Loucy (cell line): ENCODE measurements at regions not wholly inside any gene's neighbourhood (a gene's known extent, or its start where the extent isn't known, plus 50 kb on each side); places are given as distances from the start of the nearest gene placed in this dataset.

ENCODE experiments used
- EZH2phosphoT487 ChIP-seq: fragments of 200-600 bp; IDR thresholded peaks from 2 replicates; pipeline ENCODE4 v1.6.1; 2018; ENCODE audit warnings: antibody characterized with exemption, mild to moderate bottlenecking, moderate library complexity, borderline replicate concordance
- TF ChIP-seq, protein P1 (sequence below): fragments of 200-600 bp; sonication (generic); conservative IDR thresholded peaks from 2 replicates; pipeline ENCODE4 v1.5.1; 2014; ENCODE audit warnings: mild to moderate bottlenecking, antibody characterized with exemption, low read length

GRCh38 chr3:90010341-90010740 is 902.9 kb downstream of the EPHA3 start:
- TF ChIP-seq, protein P1, sequence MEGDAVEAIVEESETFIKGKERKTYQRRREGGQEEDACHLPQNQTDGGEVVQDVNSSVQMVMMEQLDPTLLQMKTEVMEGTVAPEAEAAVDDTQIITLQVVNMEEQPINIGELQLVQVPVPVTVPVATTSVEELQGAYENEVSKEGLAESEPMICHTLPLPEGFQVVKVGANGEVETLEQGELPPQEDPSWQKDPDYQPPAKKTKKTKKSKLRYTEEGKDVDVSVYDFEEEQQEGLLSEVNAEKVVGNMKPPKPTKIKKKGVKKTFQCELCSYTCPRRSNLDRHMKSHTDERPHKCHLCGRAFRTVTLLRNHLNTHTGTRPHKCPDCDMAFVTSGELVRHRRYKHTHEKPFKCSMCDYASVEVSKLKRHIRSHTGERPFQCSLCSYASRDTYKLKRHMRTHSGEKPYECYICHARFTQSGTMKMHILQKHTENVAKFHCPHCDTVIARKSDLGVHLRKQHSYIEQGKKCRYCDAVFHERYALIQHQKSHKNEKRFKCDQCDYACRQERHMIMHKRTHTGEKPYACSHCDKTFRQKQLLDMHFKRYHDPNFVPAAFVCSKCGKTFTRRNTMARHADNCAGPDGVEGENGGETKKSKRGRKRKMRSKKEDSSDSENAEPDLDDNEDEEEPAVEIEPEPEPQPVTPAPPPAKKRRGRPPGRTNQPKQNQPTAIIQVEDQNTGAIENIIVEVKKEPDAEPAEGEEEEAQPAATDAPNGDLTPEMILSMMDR: no peak
- TF ChIP-seq EZH2phosphoT487: no peak
